ENCODE measurements at regions not wholly inside any gene's neighbourhood (a gene's known extent, or its start where the extent isn't known, plus 50 kb on each side); places are given as distances from the start of the nearest gene placed in this dataset.

GRCh38 chr4:71923070-71923469 lies 108.7 kb upstream of the NPFFR2 start:
- WGBS (ENCODE audit: insufficient coverage) = 0% methylated on average over 1 of the region's 1 CpG
- H3K9me3 ChIP-seq (ENCODE audit: control extremely low read depth in 1 of 5, control insufficient read depth in 4 of 5, insufficient read depth in 2 of 5, low read depth in 1 of 5, low read length in 4 of 5) = peaks cover 0 to 2% (median 0%) of the 10 kb centered on the region in 5 experiments
- H3K4me1 ChIP-seq (ENCODE audit: control extremely low read depth in 1 of 4, control insufficient read depth in 4 of 4, insufficient read depth in 4 of 4, low read length in 3 of 4) = no peaks in the 10 kb centered on the region
- CTCF ChIA-PET = no interaction called here
- POLR2A ChIA-PET = no interaction called here
- H3K27ac ChIP-seq (ENCODE audit: insufficient read depth in 1 of 2, low read depth in 1 of 2, low read length in 2 of 2, poor library complexity in 1 of 2, severe bottlenecking in 2 of 2) = no peak overlapping the region
- no peaks in the 10 kb centered on the region for H3K27me3 ChIP-seq (replicated peaks in 2 of 5; ENCODE audit: control insufficient read depth in 4 of 5, insufficient read depth in 5 of 5, low read length in 4 of 5)
- DNase-seq = peak in 1 of 3 donors; percentile 64
- no peak overlapping the region for H3K4me3 ChIP-seq (ENCODE audit: control insufficient read depth in 1 of 7, extremely low read depth in 1 of 7, insufficient read depth in 4 of 7, low read depth in 2 of 7, low read length in 6 of 7)
- no peaks in the 10 kb centered on the region for H3K36me3 ChIP-seq (ENCODE audit: control insufficient read depth in 4 of 4, insufficient read depth in 4 of 4, low read length in 3 of 4)

DNA sequence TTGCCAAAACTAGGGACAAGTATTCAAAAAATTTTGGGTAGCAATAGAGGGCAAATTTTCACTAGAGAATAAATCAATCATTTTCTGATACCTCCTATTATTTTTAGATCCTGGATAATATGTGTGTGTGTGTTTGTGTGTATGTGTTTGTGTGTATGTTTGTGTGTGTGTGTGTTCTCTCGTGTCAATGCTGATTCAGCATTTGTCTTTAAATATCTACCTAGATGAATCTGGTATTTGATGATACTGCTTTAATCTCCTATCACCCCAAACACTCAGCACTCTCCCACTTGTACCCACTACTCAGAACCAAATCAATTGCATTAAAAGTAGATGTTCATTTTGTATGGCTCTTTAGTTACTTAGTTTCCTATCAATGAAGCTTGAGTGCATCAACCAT lies 101.3 kb upstream of the NPFFR2 start:
- DNase-seq = no peak
- no peaks in the 10 kb centered on the region for H3K4me1 ChIP-seq (ENCODE audit: control extremely low read depth in 1 of 4, control insufficient read depth in 4 of 4, insufficient read depth in 4 of 4, low read length in 3 of 4)
- H3K27ac ChIP-seq (ENCODE audit: insufficient read depth in 1 of 2, low read depth in 1 of 2, low read length in 2 of 2, poor library complexity in 1 of 2, severe bottlenecking in 2 of 2) = no peak overlapping the region
- POLR2A ChIA-PET = no interaction called here
- no peak overlapping the region for H3K4me3 ChIP-seq (ENCODE audit: control insufficient read depth in 1 of 7, extremely low read depth in 1 of 7, insufficient read depth in 4 of 7, low read depth in 2 of 7, low read length in 6 of 7)
- CTCF ChIA-PET = no interaction called here
- H3K27me3 ChIP-seq (replicated peaks in 2 of 5; ENCODE audit: control insufficient read depth in 4 of 5, insufficient read depth in 5 of 5, low read length in 4 of 5) = no peaks in the 10 kb centered on the region
- H3K9me3 ChIP-seq (ENCODE audit: control extremely low read depth in 1 of 5, control insufficient read depth in 4 of 5, insufficient read depth in 2 of 5, low read depth in 1 of 5, low read length in 4 of 5) = no peaks in the 10 kb centered on the region
- no CpG with 5 or more reads among the region's 1 CpG for WGBS (ENCODE audit: insufficient coverage)
- no peaks in the 10 kb centered on the region for H3K36me3 ChIP-seq (ENCODE audit: control insufficient read depth in 4 of 4, insufficient read depth in 4 of 4, low read length in 3 of 4)

- CTCF ChIA-PET = no interaction called here
- POLR2A ChIA-PET = no interaction called here
- Histone ChIP-seq H3K9me3 (ENCODE audit: control extremely low read depth in 1 of 5, control insufficient read depth in 4 of 5, insufficient read depth in 2 of 5, low read depth in 1 of 5, low read length in 4 of 5) (no peaks in the 10 kb centered on the region), H3K36me3 (ENCODE audit: control insufficient read depth in 4 of 4, insufficient read depth in 4 of 4, low read length in 3 of 4) (no peaks in the 10 kb centered on the region), H3K4me1 (ENCODE audit: control extremely low read depth in 1 of 4, control insufficient read depth in 4 of 4, insufficient read depth in 4 of 4, low read length in 3 of 4) (no peaks in the 10 kb centered on the region), H3K4me3 (ENCODE audit: control insufficient read depth in 1 of 7, extremely low read depth in 1 of 7, insufficient read depth in 4 of 7, low read depth in 2 of 7, low read length in 6 of 7) (no peak overlapping the region), H3K27ac (ENCODE audit: insufficient read depth in 1 of 2, low read depth in 1 of 2, low read length in 2 of 2, poor library complexity in 1 of 2, severe bottlenecking in 2 of 2) (no peak overlapping the region), H3K27me3 (replicated peaks in 2 of 5; ENCODE audit: control insufficient read depth in 4 of 5, insufficient read depth in 5 of 5, low read length in 4 of 5) (no peaks in the 10 kb centered on the region)
- 100% methylated on average over 1 of the region's 3 CpGs for WGBS (ENCODE audit: insufficient coverage)
- no peak for DNase-seq
These were observed 98.9 kb upstream of the NPFFR2 start for GRCh38 chr4:71932941-71933340.

DNA sequence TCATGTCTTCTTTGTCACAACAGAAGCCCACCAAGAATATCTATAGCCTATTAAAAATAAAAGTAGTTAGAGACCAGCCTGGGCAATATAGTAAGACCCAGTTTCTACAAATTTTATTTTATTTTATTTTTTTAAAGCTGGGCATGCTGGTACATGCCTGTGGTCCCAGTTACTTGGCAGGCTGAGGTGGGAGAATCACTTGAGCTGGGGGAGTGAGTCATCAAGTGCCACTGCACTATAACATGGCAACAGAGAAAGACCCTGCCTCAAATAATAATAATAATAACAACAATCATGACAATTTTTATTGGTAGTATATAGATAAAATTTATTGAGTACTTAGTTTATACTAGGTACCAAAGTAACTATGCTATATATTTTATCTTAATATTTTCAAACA lies 93.0 kb upstream of the NPFFR2 start:
- ChIA-PET POLR2A (no interaction called here), CTCF (no interaction called here)
- Histone ChIP-seq H3K9me3 (ENCODE audit: control extremely low read depth in 1 of 5, control insufficient read depth in 4 of 5, insufficient read depth in 2 of 5, low read depth in 1 of 5, low read length in 4 of 5) (no peaks in the 10 kb centered on the region), H3K4me3 (ENCODE audit: control insufficient read depth in 1 of 7, extremely low read depth in 1 of 7, insufficient read depth in 4 of 7, low read depth in 2 of 7, low read length in 6 of 7) (no peak overlapping the region), H3K27me3 (replicated peaks in 2 of 5; ENCODE audit: control insufficient read depth in 4 of 5, insufficient read depth in 5 of 5, low read length in 4 of 5) (no peaks in the 10 kb centered on the region), H3K36me3 (ENCODE audit: control insufficient read depth in 4 of 4, insufficient read depth in 4 of 4, low read length in 3 of 4) (no peaks in the 10 kb centered on the region), H3K4me1 (ENCODE audit: control extremely low read depth in 1 of 4, control insufficient read depth in 4 of 4, insufficient read depth in 4 of 4, low read length in 3 of 4) (no peaks in the 10 kb centered on the region), H3K27ac (ENCODE audit: insufficient read depth in 1 of 2, low read depth in 1 of 2, low read length in 2 of 2, poor library complexity in 1 of 2, severe bottlenecking in 2 of 2) (no peak overlapping the region)
- no peak for DNase-seq

- H3K4me3 ChIP-seq (ENCODE audit: control insufficient read depth in 1 of 7, extremely low read depth in 1 of 7, insufficient read depth in 4 of 7, low read depth in 2 of 7, low read length in 6 of 7) = no peak overlapping the region
- no peaks in the 10 kb centered on the region for H3K27me3 ChIP-seq (replicated peaks in 2 of 5; ENCODE audit: control insufficient read depth in 4 of 5, insufficient read depth in 5 of 5, low read length in 4 of 5)
- DNase-seq = peak; percentile 5 to 35 (median 34)
- CTCF ChIA-PET = no interaction called here
- POLR2A ChIA-PET = no interaction called here
- WGBS (ENCODE audit: insufficient coverage) = no CpG with 5 or more reads among the region's 1 CpG
- H3K27ac ChIP-seq (ENCODE audit: insufficient read depth in 1 of 2, low read depth in 1 of 2, low read length in 2 of 2, poor library complexity in 1 of 2, severe bottlenecking in 2 of 2) = no peak overlapping the region
- peaks cover 0 to 4% (median 1%) of the 10 kb centered on the region in 5 experiments for H3K9me3 ChIP-seq (ENCODE audit: control extremely low read depth in 1 of 5, control insufficient read depth in 4 of 5, insufficient read depth in 2 of 5, low read depth in 1 of 5, low read length in 4 of 5)
- no peaks in the 10 kb centered on the region for H3K36me3 ChIP-seq (ENCODE audit: control insufficient read depth in 4 of 4, insufficient read depth in 4 of 4, low read length in 3 of 4)
- no peaks in the 10 kb centered on the region for H3K4me1 ChIP-seq (ENCODE audit: control extremely low read depth in 1 of 4, control insufficient read depth in 4 of 4, insufficient read depth in 4 of 4, low read length in 3 of 4)
These were observed 90.8 kb upstream of the NPFFR2 start for GRCh38 chr4:71941001-71941400.

- ChIA-PET POLR2A (no interaction called here), CTCF (no interaction called here)
- 90% methylated on average over 1 of the region's 2 CpGs for WGBS (ENCODE audit: insufficient coverage)
- H3K27me3 ChIP-seq (replicated peaks in 2 of 5; ENCODE audit: control insufficient read depth in 4 of 5, insufficient read depth in 5 of 5, low read length in 4 of 5) = no peaks in the 10 kb centered on the region
- no peaks in the 10 kb centered on the region for H3K36me3 ChIP-seq (ENCODE audit: control insufficient read depth in 4 of 4, insufficient read depth in 4 of 4, low read length in 3 of 4)
- no peak overlapping the region for H3K27ac ChIP-seq (ENCODE audit: insufficient read depth in 1 of 2, low read depth in 1 of 2, low read length in 2 of 2, poor library complexity in 1 of 2, severe bottlenecking in 2 of 2)
- no peaks in the 10 kb centered on the region for H3K4me1 ChIP-seq (ENCODE audit: control extremely low read depth in 1 of 4, control insufficient read depth in 4 of 4, insufficient read depth in 4 of 4, low read length in 3 of 4)
- peaks cover 0 to 13% (median 1%) of the 10 kb centered on the region in 5 experiments for H3K9me3 ChIP-seq (ENCODE audit: control extremely low read depth in 1 of 5, control insufficient read depth in 4 of 5, insufficient read depth in 2 of 5, low read depth in 1 of 5, low read length in 4 of 5)
- no peak overlapping the region for H3K4me3 ChIP-seq (ENCODE audit: control insufficient read depth in 1 of 7, extremely low read depth in 1 of 7, insufficient read depth in 4 of 7, low read depth in 2 of 7, low read length in 6 of 7)
- peak in 1 of 3 donors; percentile 9 for DNase-seq
These were observed 86.8 kb upstream of the NPFFR2 start for GRCh38 chr4:71944956-71945355.

DNA sequence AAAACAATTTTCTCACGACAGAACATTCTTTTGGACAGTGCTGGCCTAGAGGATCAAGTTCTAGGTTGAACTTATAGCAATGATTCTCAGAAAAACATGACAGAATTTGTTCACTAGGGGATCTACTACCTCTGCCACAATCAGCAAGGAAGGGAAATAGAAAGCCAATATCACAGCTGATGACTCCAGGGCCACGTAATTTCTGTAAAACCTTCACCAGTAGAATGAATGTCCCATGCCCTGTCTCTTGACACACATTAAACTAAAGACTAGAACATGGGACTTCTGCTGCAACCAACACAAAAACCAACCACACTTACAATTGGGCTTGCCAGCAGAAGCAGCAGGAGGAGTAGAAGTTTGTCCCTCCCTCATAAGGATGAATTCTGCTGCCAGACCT lies 86.0 kb upstream of the NPFFR2 start:
- no peak overlapping the region for H3K4me3 ChIP-seq (ENCODE audit: control insufficient read depth in 1 of 7, extremely low read depth in 1 of 7, insufficient read depth in 4 of 7, low read depth in 2 of 7, low read length in 6 of 7)
- WGBS (ENCODE audit: insufficient coverage) = 100% methylated on average over 1 of the region's 2 CpGs
- ChIA-PET POLR2A (no interaction called here), CTCF (no interaction called here)
- no peaks in the 10 kb centered on the region for H3K36me3 ChIP-seq (ENCODE audit: control insufficient read depth in 4 of 4, insufficient read depth in 4 of 4, low read length in 3 of 4)
- peaks cover 0 to 13% (median 1%) of the 10 kb centered on the region in 5 experiments for H3K9me3 ChIP-seq (ENCODE audit: control extremely low read depth in 1 of 5, control insufficient read depth in 4 of 5, insufficient read depth in 2 of 5, low read depth in 1 of 5, low read length in 4 of 5)
- no peak for DNase-seq
- H3K27me3 ChIP-seq (replicated peaks in 2 of 5; ENCODE audit: control insufficient read depth in 4 of 5, insufficient read depth in 5 of 5, low read length in 4 of 5) = no peaks in the 10 kb centered on the region
- H3K4me1 ChIP-seq (ENCODE audit: control extremely low read depth in 1 of 4, control insufficient read depth in 4 of 4, insufficient read depth in 4 of 4, low read length in 3 of 4) = no peaks in the 10 kb centered on the region
- no peak overlapping the region for H3K27ac ChIP-seq (ENCODE audit: insufficient read depth in 1 of 2, low read depth in 1 of 2, low read length in 2 of 2, poor library complexity in 1 of 2, severe bottlenecking in 2 of 2)
